Naive thymus-derived CD4-positive, alpha-beta T cell (primary cell): ENCODE measurements at regions not wholly inside any gene's neighbourhood (a gene's known extent, or its start where the extent isn't known, plus 50 kb on each side); places are given as distances from the start of the nearest gene placed in this dataset.

ENCODE experiments used
- ATAC-seq: fragments of 150-1000 bp; cut with Tn5 transposase; 2 replicates; pipeline ENCODE4 v1.10.0; 2021; ENCODE audit warnings: mild to moderate bottlenecking, moderate library complexity
- CTCF ChIA-PET: fragments of 350-600 bp; sonication (Branson Sonifier 250); formaldehyde crosslinking; loops from one replicate; lab custom pipeline; 2021; ENCODE audit warnings: antibody characterized with exemption; lab: Charles Lee
- POLR2A ChIA-PET: fragments of 350-600 bp; sonication (Branson Sonifier 250); formaldehyde crosslinking; loops from one replicate; lab custom pipeline; 2021; ENCODE audit warnings: antibody characterized with exemption, inconsistent platforms; lab: Charles Lee
- DNase-seq, 9 donors: peaks; one replicate each; pipeline versions ENCODE4 v3.0.0 to v3.0.0-alpha.2; 2020 to 2022; ENCODE audit warnings: mixed read lengths in 1 of 9
- H3K27ac ChIP-seq: one replicate; pipeline ENCODE4 v1.7.0; 2013; ENCODE audit warnings: mild to moderate bottlenecking, low read depth, low read length, moderate library complexity
- H3K27me3 ChIP-seq, 2 donors: one replicate each; pipeline ENCODE4 v1.7.0; 2013; ENCODE audit warnings: low read length in 2 of 2, mild to moderate bottlenecking in 2 of 2, moderate library complexity in 2 of 2; ENCODE audit not compliant: control insufficient read depth in 2 of 2, insufficient read depth in 2 of 2
- H3K36me3 ChIP-seq, 3 experiments: 1 replicate in 2 of 3; 2 replicates in 1 of 3; pipeline ENCODE4 v1.7.0; 2013; ENCODE audit warnings: low read length in 3 of 3, mild to moderate bottlenecking in 3 of 3, moderate library complexity in 1 of 3; ENCODE audit not compliant: insufficient read depth in 3 of 3, control insufficient read depth in 2 of 3
- H3K4me1 ChIP-seq, 2 donors: one replicate each; pipeline ENCODE4 v1.7.0; 2013; ENCODE audit warnings: low read length in 2 of 2, mild to moderate bottlenecking in 2 of 2, moderate library complexity in 1 of 2; ENCODE audit not compliant: control insufficient read depth in 2 of 2, insufficient read depth in 2 of 2
- H3K4me3 ChIP-seq: 2 replicates; pipeline ENCODE4 v1.7.0; 2013; ENCODE audit warnings: mild to moderate bottlenecking, low read length
- H3K9me3 ChIP-seq, 3 experiments: 1 replicate in 2 of 3; 2 replicates in 1 of 3; pipeline ENCODE4 v1.7.0; 2013; ENCODE audit warnings: low read length in 3 of 3; ENCODE audit not compliant: control insufficient read depth in 2 of 3
- H3K27ac Mint-ChIP-seq, 9 donors: one replicate each; pipeline ENCODE4 v1.8.0; 2020 to 2022; ENCODE audit warnings: mixed read lengths in 9 of 9, mild to moderate bottlenecking in 8 of 9, moderate library complexity in 5 of 9, inconsistent platforms in 2 of 9
- H3K27me3 Mint-ChIP-seq, 5 donors: one replicate each; pipeline ENCODE4 v1.8.0; 2021 to 2022; ENCODE audit warnings: mixed read lengths in 5 of 5, mild to moderate bottlenecking in 1 of 5
- H3K36me3 Mint-ChIP-seq, 5 donors: one replicate each; pipeline ENCODE4 v1.8.0; 2020 to 2022; ENCODE audit warnings: mixed read lengths in 5 of 5, mild to moderate bottlenecking in 3 of 5, inconsistent platforms in 1 of 5
- H3K4me1 Mint-ChIP-seq, 7 donors: one replicate each; pipeline ENCODE4 v1.8.0; 2020 to 2022; ENCODE audit warnings: mixed read lengths in 7 of 7, mild to moderate bottlenecking in 3 of 7, inconsistent platforms in 1 of 7
- H3K4me3 Mint-ChIP-seq, 10 donors: one replicate each; pipeline ENCODE4 v1.8.0; 2020 to 2022; ENCODE audit warnings: mild to moderate bottlenecking in 10 of 10, mixed read lengths in 10 of 10, moderate library complexity in 6 of 10, inconsistent platforms in 2 of 10
- H3K9me3 Mint-ChIP-seq, 11 donors: one replicate each; pipeline ENCODE4 v1.8.0; 2020 to 2022; ENCODE audit warnings: mixed read lengths in 11 of 11, mild to moderate bottlenecking in 4 of 11, inconsistent platforms in 1 of 11, moderate library complexity in 1 of 11
- intact Hi-C, 2 donors: fragments of 100-400 bp; cut with micrococcal nuclease; formaldehyde crosslinking; loops; one replicate each; pipeline ENCODE4 v1.15.1; 2023

DNA sequence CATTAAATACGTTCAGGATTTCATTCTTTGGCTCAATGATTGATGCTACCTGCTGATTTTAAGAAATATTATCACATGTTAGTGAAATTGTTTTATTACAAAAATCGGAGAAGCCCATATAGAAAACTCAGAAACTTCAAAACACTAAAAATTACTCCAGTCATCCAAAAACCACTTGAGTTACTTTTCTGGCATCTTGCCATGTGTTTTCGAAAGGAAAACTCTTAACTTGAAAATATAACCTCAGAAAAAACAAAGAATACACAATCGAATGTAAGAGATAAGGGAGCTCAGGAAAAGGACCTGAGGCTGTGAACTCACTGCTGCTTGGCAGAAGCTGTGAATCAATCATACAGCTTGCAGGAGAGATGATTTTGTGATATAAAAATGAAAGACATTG lies 151.3 kb upstream of the SLITRK3 start:
- ChIA-PET CTCF (no interaction called here), POLR2A (no interaction called here)
- H3K9me3 Mint-ChIP-seq: peaks cover 3 to 31% (median 7%) of the 10 kb centered on the region in 11 donors
- H3K36me3 Mint-ChIP-seq: peaks cover 0 to 4% (median 0%) of the 10 kb centered on the region in 5 donors
- Histone ChIP-seq H3K36me3 (no peaks in the 10 kb centered on the region), H3K9me3 (no peaks in the 10 kb centered on the region), H3K27ac (no peak overlapping the region), H3K4me3 (no peak overlapping the region), H3K4me1 (no peaks in the 10 kb centered on the region), H3K27me3 (no peaks in the 10 kb centered on the region)
- ATAC-seq: no peak
- no peak overlapping the region for H3K4me3 Mint-ChIP-seq
- no peaks in the 10 kb centered on the region for H3K27me3 Mint-ChIP-seq
- DNase-seq: no peak
- H3K27ac Mint-ChIP-seq: no peak overlapping the region
- no peaks in the 10 kb centered on the region for H3K4me1 Mint-ChIP-seq
- intact Hi-C loops: no loop called here

DNA sequence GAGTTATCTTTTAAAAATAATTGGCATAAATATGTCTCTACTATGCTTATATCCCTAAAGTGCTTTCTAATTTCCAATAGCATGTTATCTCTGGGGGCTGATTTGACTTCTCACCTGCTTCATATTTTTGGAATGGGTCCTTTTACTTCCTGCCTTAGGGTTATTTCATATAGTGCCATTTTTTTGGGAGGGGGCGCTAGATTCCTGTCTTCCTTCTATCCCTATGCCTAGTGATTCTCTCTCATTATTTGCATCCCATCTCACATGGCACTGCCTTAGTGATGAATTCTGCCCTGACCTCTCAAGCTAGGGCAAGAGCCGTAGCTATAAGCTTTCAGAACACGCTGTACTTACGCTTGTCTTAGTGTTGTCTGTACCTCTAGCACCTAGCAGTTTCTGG lies 150.3 kb upstream of the SLITRK3 start:
- Histone ChIP-seq H3K36me3 (no peaks in the 10 kb centered on the region), H3K27ac (no peak overlapping the region), H3K27me3 (no peaks in the 10 kb centered on the region), H3K9me3 (no peaks in the 10 kb centered on the region), H3K4me3 (no peak overlapping the region), H3K4me1 (no peaks in the 10 kb centered on the region)
- peaks cover 1 to 27% (median 8%) of the 10 kb centered on the region in 11 donors for H3K9me3 Mint-ChIP-seq
- H3K27ac Mint-ChIP-seq: no peak overlapping the region
- no peak overlapping the region for H3K4me3 Mint-ChIP-seq
- ChIA-PET POLR2A (no interaction called here), CTCF (no interaction called here)
- DNase-seq (no peak), ATAC-seq (no peak)
- intact Hi-C loops: no loop called here
- no peaks in the 10 kb centered on the region for H3K27me3 Mint-ChIP-seq
- no peaks in the 10 kb centered on the region for H3K4me1 Mint-ChIP-seq
- H3K36me3 Mint-ChIP-seq: peaks cover 0 to 4% (median 0%) of the 10 kb centered on the region in 5 donors

- H3K9me3 Mint-ChIP-seq: peaks cover 1 to 17% (median 5%) of the 10 kb centered on the region in 11 donors
- no peaks in the 10 kb centered on the region for H3K4me1 Mint-ChIP-seq
- H3K36me3 Mint-ChIP-seq: peaks cover 0 to 4% (median 0%) of the 10 kb centered on the region in 5 donors
- no peak overlapping the region for H3K4me3 Mint-ChIP-seq
- Histone ChIP-seq H3K4me1 (no peaks in the 10 kb centered on the region), H3K36me3 (no peaks in the 10 kb centered on the region), H3K4me3 (no peak overlapping the region), H3K27me3 (no peaks in the 10 kb centered on the region), H3K27ac (no peak overlapping the region), H3K9me3 (no peaks in the 10 kb centered on the region)
- DNase-seq: no peak
- POLR2A ChIA-PET: no interaction called here
- H3K27me3 Mint-ChIP-seq: no peaks in the 10 kb centered on the region
- intact Hi-C loops: no loop called here
- ATAC-seq: no peak
- no peak overlapping the region for H3K27ac Mint-ChIP-seq
- CTCF ChIA-PET: no interaction called here
Measured at GRCh38 chr3:165343185-165343584, 147.0 kb upstream of the SLITRK3 start.

GRCh38 chr3:165339753-165340152 lies 143.6 kb upstream of the SLITRK3 start:
- no peak overlapping the region for H3K4me3 ChIP-seq

DNA sequence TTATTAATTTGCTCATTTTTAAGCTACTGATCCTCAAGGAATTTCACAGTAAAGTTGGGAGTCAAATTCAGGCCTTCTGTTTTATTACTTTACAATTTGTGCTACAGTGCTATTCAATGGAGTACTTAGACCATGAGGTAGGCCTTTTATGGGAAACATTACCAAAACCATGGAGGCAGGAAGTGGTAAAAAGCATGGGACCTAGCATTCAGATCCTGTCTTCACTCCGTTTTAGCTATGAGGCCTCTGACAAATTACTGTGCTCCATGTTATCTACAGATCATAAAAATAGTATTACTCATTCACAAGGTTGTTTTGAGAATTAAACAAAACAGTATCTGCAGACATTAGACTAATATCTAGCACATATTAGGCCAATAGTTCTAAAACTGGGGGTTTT lies 140.6 kb upstream of the SLITRK3 start:
- H3K9me3 ChIP-seq: no peaks in the 10 kb centered on the region
- POLR2A ChIA-PET: no interaction called here
- Mint-ChIP-seq H3K4me3 (no peak overlapping the region), H3K27ac (no peak overlapping the region), H3K4me1 (no peaks in the 10 kb centered on the region), H3K9me3 (peaks cover 0 to 8% (median 0%) of the 10 kb centered on the region in 11 donors), H3K36me3 (no peaks in the 10 kb centered on the region), H3K27me3 (no peaks in the 10 kb centered on the region)
- no peaks in the 10 kb centered on the region for H3K36me3 ChIP-seq
- intact Hi-C loops: no loop called here
- H3K4me3 ChIP-seq: no peak overlapping the region
- no peaks in the 10 kb centered on the region for H3K27me3 ChIP-seq
- no peak for DNase-seq
- no peak for ATAC-seq
- no peak overlapping the region for H3K27ac ChIP-seq
- H3K4me1 ChIP-seq: no peaks in the 10 kb centered on the region
- CTCF ChIA-PET: no interaction called here

More at GRCh38 chr3:165339753-165340152, 143.6 kb upstream of the SLITRK3 start:
- Histone ChIP-seq H3K27ac (no peak overlapping the region), H3K36me3 (no peaks in the 10 kb centered on the region), H3K4me1 (no peaks in the 10 kb centered on the region), H3K9me3 (no peaks in the 10 kb centered on the region), H3K27me3 (no peaks in the 10 kb centered on the region)
- DNase-seq: no peak
- H3K27ac Mint-ChIP-seq: no peak overlapping the region
- no peak overlapping the region for H3K4me3 Mint-ChIP-seq
- no peak for ATAC-seq
- H3K4me1 Mint-ChIP-seq: no peaks in the 10 kb centered on the region
- ChIA-PET POLR2A (no interaction called here), CTCF (interaction anchor here (0.7 kb wide), 1 partner anchor 10 kb away, joined by 3 read pairs; no protein-coding TSS in a partner anchor)
- H3K9me3 Mint-ChIP-seq: peaks cover 0 to 13% (median 6%) of the 10 kb centered on the region in 11 donors
- H3K36me3 Mint-ChIP-seq: peaks cover 0 to 4% (median 0%) of the 10 kb centered on the region in 5 donors
- no peaks in the 10 kb centered on the region for H3K27me3 Mint-ChIP-seq
- intact Hi-C loops: no loop called here
